ENCODE measurements at regions not wholly inside any gene's neighbourhood (a gene's known extent, or its start where the extent isn't known, plus 50 kb on each side); places are given as distances from the start of the nearest gene placed in this dataset.

DNA sequence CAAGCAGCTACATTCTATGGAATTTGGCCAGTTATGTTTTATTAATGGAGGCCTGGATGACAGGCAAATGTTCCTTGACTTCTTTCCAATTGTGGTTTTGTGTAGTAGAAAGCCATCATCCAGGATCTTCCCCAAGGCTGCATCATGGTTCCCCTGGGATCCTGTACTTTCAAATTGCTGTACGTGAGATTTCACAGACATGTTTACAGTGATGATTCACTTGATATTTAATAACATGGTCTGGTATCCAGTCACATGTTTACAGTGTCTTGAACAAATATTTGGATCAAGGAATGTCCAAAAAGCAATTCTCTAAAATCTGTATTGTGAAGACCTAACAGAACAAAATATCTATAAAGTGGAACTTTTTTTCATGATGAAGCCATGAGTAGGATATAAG lies 68.3 kb upstream of the ST6GALNAC3 start:
- Histone ChIP-seq H3K4me1 (ENCODE audit: control insufficient read depth in 2 of 2, insufficient read depth in 2 of 2, low read length in 2 of 2) (no peaks in the 10 kb centered on the region), H3K4me3 (ENCODE audit: control extremely low read depth in 1 of 5, extremely low read depth in 1 of 5, insufficient read depth in 1 of 5, low read depth in 2 of 5, low read length in 4 of 5) (no peak overlapping the region), H3K27ac (ENCODE audit: low read length in 2 of 2) (no peak overlapping the region), H3K4me2 (replicated peaks; ENCODE audit: low read depth, low read length, poor library complexity, severe bottlenecking) (no peak overlapping the region), H3K27me3 (replicated peaks in 1 of 4; ENCODE audit: control extremely low read depth in 1 of 4, control insufficient read depth in 3 of 4, insufficient read depth in 4 of 4, low read length in 3 of 4) (no peaks in the 10 kb centered on the region), H3K9ac (ENCODE audit: low read length) (no peak overlapping the region), H3K9me3 (ENCODE audit: control extremely low read depth in 1 of 3, control insufficient read depth in 2 of 3, insufficient read depth in 1 of 3, low read length in 2 of 3) (no peaks in the 10 kb centered on the region), H3K36me3 (replicated peaks in 1 of 2; ENCODE audit: control extremely low read depth in 1 of 2, control insufficient read depth in 1 of 2, extremely low read depth in 1 of 2, insufficient read depth in 2 of 2, low read length in 1 of 2) (no peaks in the 10 kb centered on the region), H4K20me1 (ENCODE audit: control insufficient read depth, insufficient read depth, low read length, poor library complexity, severe bottlenecking) (no peaks in the 10 kb centered on the region), H3K79me2 (ENCODE audit: control insufficient read depth, insufficient read depth, low read length) (no peaks in the 10 kb centered on the region), H2AFZ (ENCODE audit: insufficient read depth, low read depth, low read length, poor library complexity, severe bottlenecking) (no peak overlapping the region)
- Mint-ChIP-seq H3K4me1 (no peaks in the 10 kb centered on the region), H3K9me3 (ENCODE audit: insufficient read depth) (no peaks in the 10 kb centered on the region), H3K27ac (no peak overlapping the region), H3K4me3 (no peak overlapping the region), H3K27me3 (no peaks in the 10 kb centered on the region)
- intact Hi-C loops (cut with micrococcal nuclease) = no loop called here
- ChIA-PET POLR2A (no interaction called here), CTCF (no interaction called here)
- WGBS (ENCODE audit: insufficient coverage) = no CpG with 5 or more reads among the region's 1 CpG
- DNase-seq = no peak
- no peak for ATAC-seq (ENCODE audit: low read depth)
- TF ChIP-seq, protein P1, sequence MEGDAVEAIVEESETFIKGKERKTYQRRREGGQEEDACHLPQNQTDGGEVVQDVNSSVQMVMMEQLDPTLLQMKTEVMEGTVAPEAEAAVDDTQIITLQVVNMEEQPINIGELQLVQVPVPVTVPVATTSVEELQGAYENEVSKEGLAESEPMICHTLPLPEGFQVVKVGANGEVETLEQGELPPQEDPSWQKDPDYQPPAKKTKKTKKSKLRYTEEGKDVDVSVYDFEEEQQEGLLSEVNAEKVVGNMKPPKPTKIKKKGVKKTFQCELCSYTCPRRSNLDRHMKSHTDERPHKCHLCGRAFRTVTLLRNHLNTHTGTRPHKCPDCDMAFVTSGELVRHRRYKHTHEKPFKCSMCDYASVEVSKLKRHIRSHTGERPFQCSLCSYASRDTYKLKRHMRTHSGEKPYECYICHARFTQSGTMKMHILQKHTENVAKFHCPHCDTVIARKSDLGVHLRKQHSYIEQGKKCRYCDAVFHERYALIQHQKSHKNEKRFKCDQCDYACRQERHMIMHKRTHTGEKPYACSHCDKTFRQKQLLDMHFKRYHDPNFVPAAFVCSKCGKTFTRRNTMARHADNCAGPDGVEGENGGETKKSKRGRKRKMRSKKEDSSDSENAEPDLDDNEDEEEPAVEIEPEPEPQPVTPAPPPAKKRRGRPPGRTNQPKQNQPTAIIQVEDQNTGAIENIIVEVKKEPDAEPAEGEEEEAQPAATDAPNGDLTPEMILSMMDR (IDR thresholded peaks at IDR 0.05) = no peak
- TF ChIP-seq EZH2 (IDR thresholded peaks at IDR 0.05; ENCODE audit: borderline replicate concordance, insufficient read depth, low read depth, low read length, poor library complexity, severe bottlenecking) = no peak

DNA sequence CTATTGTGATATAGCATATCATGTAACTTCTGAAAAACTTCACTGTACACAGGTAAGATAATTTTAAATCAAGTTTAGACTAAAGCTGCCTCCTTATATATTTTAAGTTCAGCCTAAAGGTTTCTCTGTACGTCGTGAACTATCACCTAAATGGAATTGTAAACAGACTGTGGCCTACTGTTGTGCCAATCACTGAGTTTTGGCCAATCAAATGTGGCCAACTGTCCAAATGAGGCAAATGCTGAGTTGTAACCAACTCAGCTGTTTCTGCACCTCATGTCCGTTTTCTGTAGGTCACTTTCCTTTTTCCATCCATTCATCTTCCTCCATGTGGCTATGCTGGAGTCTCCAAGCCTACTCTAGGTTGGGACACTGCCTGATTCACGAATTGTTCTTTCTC lies 63.7 kb upstream of the ST6GALNAC3 start:
- ATAC-seq (ENCODE audit: low read depth) = no peak

More for the DNA sequence above, 63.7 kb upstream of the ST6GALNAC3 start:
- H3K9me3 Mint-ChIP-seq (ENCODE audit: insufficient read depth) = no peaks in the 10 kb centered on the region
- ChIA-PET POLR2A (no interaction called here), CTCF (interaction anchor here (0.5 kb wide), 1 partner anchor 32 kb away, joined by 3 read pairs; no protein-coding TSS in a partner anchor)
- H3K27ac Mint-ChIP-seq = no peak overlapping the region
- no peaks in the 10 kb centered on the region for H3K27me3 Mint-ChIP-seq
- no peak overlapping the region for H3K4me2 ChIP-seq (replicated peaks; ENCODE audit: low read depth, low read length, poor library complexity, severe bottlenecking)
- intact Hi-C loops (cut with micrococcal nuclease) = no loop called here
- H3K4me3 Mint-ChIP-seq = no peak overlapping the region
- no peaks in the 10 kb centered on the region for H3K9me3 ChIP-seq (ENCODE audit: control extremely low read depth in 1 of 3, control insufficient read depth in 2 of 3, insufficient read depth in 1 of 3, low read length in 2 of 3)
- DNase-seq = no peak
- H3K27ac ChIP-seq (ENCODE audit: low read length in 2 of 2) = no peak overlapping the region
- no peak overlapping the region for H2AFZ ChIP-seq (ENCODE audit: insufficient read depth, low read depth, low read length, poor library complexity, severe bottlenecking)
- H4K20me1 ChIP-seq (ENCODE audit: control insufficient read depth, insufficient read depth, low read length, poor library complexity, severe bottlenecking) = no peaks in the 10 kb centered on the region
- H3K9ac ChIP-seq (ENCODE audit: low read length) = no peak overlapping the region
- TF ChIP-seq, protein P1 (IDR thresholded peaks at IDR 0.05) = no peak
- no peak for TF ChIP-seq EZH2 (IDR thresholded peaks at IDR 0.05; ENCODE audit: borderline replicate concordance, insufficient read depth, low read depth, low read length, poor library complexity, severe bottlenecking)
- no peaks in the 10 kb centered on the region for H3K36me3 ChIP-seq (replicated peaks in 1 of 2; ENCODE audit: control extremely low read depth in 1 of 2, control insufficient read depth in 1 of 2, extremely low read depth in 1 of 2, insufficient read depth in 2 of 2, low read length in 1 of 2)
- H3K79me2 ChIP-seq (ENCODE audit: control insufficient read depth, insufficient read depth, low read length) = no peaks in the 10 kb centered on the region
- peaks cover 7 to 9% of the 10 kb centered on the region in 2 donors for H3K4me1 ChIP-seq (ENCODE audit: control insufficient read depth in 2 of 2, insufficient read depth in 2 of 2, low read length in 2 of 2)
- 90% methylated on average over 3 of the region's 4 CpGs for WGBS (ENCODE audit: insufficient coverage)
- no peaks in the 10 kb centered on the region for H3K27me3 ChIP-seq (replicated peaks in 1 of 4; ENCODE audit: control extremely low read depth in 1 of 4, control insufficient read depth in 3 of 4, insufficient read depth in 4 of 4, low read length in 3 of 4)
- no peak overlapping the region for H3K4me3 ChIP-seq (ENCODE audit: control extremely low read depth in 1 of 5, extremely low read depth in 1 of 5, insufficient read depth in 1 of 5, low read depth in 2 of 5, low read length in 4 of 5)
- H3K4me1 Mint-ChIP-seq = peaks cover 16% of the 10 kb centered on the region
